Muscle of back (tissue), 3 donors: ENCODE measurements at regions not wholly inside any gene's neighbourhood (a gene's known extent, or its start where the extent isn't known, plus 50 kb on each side); places are given as distances from the start of the nearest gene placed in this dataset.

Source experiments
- DNase-seq, 3 donors: peaks; one replicate each; pipeline versions ENCODE4 v3.0.0 to v3.0.0-alpha.2; 2013

DNA sequence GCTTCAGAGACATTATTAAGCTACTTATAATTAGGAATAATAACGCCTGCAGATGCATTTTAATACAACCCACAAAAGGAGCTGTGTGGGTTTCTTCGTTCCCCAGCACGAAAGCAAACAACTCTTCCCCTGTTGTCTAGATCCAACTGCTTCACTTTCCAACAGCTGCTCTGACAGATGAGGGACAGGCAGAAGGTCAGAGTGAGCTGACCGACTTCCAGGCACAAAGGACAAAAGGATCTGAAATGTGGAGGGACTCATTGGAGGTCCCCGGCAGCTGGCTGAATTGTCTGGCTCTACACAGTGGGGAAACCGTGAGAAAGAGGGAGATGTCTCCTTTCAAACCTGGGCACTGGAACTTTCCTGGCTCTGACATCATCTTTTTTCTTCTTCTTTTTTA lies 79.1 kb upstream of the ALDH1B1 start:
- peak in 1 of 3 donors; percentile 32 for DNase-seq

DNA sequence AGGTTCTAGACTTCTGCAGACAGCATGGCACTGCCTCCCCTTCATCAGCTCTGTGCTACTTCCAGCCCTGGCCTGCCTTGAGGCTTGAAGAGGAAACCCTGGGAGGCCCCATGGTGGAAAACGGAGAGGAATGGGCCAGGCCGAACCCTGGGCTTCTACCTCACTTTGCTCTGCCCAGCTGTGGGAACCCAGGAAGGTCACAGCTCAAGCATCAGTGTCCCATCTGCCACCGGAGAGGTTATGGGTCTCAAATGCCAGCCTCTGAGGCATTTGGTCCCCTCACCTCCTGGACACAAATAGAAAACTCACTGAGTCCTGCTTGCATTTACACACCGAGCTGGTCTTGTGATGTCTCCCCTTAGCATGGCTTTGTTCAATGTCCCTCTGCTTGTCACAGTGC lies 80.1 kb upstream of the ALDH1B1 start:
- DNase-seq: no peak

DNA sequence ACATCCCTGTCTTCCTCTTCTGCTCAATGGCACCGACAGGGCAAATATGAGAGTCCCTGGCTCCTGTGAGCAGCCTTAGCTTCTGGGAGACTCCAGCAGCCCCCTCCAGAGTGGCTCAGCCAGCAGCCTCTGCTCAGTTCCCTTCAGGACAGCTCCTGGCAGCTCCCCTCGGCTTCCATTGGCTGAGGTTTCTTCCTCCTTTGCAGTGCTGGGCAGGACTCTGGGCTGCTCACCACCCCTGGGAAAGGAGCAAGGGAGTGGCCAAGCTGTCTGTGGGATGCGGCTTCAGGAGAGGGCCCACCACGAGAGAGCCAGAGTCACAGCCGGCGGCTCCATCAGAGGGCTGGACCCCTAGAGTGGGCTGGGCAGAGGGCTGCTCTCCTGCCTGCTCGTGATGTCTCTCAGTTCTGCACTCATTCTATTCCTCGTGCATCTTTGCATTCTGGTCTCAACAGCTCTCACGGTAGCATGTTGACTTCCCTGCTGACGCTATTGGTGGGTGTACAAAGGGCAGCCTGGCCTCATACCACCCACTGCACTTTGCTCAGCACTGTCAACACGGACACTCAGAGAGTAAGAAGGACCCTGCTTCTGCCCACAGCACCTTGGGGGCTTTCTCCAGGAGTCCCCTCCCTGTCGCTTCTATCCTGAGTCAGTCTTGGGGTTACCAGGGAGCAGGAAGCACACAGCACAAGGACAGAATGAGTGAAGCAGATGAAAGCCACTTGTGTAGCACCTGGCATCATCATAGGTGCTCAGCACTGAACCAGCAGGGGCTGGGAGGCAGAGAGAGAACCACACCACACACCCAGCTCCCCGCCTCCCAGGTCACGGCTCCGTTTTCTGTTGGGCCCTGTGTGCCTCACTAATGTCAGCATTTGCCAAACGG lies 80.9 kb upstream of the ALDH1B1 start:
- DNase-seq: peak in 2 of 3 donors; percentile 34 to 76

DNA sequence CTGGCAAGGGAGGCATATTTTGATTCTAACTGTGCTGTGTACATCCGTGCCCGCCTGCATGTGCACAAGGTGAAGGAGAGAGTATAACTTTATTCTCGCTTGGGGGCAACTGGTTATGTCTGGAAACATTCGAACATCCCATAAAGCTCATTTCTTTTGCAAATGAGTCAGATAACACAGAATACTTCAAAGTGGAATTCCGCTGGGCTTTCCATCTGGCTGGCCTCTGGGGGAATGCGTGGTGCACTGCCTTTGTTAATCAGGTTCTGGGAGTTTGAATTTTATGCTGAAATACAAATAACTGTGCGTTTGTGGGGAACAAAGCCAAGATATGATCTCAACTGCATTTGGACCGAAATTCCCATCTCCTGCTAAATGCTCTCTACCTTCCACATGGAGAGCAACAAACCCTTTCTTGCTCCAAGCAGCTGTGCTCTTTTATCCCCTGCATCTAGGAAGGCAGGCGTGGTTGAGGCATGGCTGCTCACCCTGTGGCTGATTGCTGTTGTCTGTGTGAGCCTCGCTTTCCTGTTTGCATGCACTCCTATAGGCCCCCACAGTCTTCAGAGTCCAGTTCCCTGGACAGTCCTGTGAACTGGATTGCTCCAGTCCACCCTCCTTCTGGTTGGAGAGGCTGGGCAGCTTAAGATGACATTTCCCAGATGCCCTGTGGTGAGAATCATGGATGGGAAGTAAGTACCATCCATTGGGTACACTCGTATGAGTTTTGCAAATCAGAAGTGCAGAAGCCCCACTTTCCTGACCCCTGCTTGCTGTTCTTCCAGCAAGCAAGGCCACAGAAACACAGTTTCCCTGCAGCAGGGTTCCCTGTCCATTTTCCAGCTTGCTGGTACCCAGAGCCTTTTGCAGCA lies 82.9 kb upstream of the ALDH1B1 start:
- peak; percentile 64 to 84 (median 69) for DNase-seq

DNA sequence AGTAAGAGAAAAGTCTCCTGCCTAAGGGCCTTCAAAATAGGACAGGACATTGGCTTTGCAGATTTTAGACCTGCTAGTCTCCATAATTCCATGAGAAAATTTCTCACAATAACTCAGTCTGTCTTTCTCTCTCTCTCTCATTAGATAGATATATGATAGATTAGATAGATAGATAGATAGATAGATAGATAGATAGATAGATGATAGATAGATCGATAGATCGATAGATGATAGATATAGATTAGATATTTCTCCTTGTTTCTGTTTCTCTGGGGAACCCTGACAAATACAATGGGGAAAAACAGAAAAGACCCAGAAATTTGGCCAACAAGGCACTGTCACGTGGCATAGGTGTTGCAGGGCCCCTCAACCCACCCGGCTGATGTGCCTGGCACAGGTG lies 84.4 kb upstream of the ALDH1B1 start:
- DNase-seq: no peak

DNA sequence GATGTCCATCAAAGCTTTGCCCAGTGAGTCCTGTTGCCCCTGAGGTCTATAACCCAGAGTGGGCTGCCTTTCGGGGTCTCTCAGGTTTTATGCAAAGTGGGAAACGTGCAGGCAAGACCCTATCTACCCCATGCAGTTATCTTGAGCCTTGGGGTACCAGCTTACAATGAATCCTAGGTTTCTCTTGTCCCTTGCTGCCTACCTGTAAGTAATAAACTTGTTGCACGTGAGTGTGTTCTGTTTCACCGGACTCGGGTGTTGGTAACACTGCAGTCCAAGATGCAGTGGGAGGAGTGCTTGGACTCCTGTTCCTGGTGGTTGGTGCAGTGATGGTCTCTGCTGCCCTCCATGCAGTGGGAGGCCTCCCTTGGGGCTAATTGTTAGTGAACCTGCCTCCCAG lies 85.6 kb upstream of the ALDH1B1 start:
- no peak for DNase-seq

DNA sequence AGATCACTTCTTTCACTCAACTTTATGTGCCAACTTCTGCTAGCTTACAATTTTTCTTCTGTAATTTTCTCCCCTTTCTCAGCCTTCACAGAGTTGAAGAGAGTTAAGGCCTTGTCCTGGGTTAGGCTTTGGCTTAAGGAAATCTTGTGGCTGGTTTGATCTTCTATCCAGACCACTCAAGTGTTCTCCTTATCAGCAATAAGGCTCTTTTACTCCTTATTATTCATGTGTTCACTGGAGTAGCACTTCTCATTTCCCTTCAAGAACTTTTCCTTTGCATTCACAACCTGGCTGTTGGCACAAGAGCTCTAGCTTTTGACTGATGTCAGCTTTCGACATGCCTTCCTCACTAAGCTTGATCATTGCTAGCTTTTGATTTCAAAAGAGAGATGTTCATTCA lies 86.9 kb upstream of the ALDH1B1 start:
- no peak for DNase-seq

DNA sequence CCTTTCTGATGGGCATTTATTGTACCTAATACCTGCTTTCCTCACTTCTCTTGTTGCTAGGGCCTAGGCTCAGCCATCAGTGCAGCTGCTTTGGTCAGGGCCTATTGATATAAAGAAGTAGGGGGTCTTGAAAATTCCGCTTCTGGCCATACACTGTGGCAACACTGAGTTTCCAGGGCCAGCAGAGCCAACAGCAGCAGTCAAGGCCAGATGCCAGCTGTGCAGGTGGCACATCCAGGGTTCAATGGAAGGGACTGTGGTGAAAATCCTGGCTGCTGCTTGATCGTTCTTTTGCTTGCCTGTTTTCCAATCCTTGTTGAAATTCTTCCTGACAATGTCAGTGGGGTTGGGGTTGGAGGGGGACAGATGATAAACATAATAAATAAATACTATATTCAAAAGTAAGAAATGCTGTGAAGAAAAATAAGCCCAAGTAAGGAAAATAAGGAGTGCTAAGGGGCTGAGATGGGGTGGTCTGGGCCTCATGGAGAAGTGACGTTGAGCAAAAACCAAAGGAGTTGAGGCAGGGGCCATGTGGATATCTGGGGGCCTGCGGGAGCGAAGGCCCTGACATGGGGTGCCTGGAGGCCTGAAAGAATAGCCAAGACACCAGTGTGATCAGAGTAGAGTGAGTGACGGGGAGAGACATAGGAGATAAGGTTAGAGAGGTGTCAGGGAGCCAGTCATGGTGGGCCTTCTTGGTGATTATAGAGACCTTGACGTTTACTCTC lies 91.0 kb upstream of the ALDH1B1 start:
- no peak for DNase-seq

DNA sequence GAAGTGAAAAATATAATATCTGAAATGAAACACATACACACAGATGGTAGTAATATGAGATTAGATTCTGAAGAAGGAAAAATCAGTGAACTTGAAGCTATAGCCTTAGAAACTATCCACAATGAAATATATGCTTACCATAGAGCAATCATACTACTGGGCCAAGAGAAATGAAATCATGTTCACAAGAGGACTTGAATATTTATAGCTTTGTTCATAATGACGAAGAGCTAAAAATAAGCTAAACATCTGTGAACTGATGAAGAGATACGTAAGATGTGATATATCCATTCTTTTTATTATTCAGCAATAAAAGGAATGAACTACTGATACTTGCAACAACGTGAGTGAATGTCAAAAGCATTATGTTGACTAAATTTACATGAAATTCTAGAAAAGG lies 92.6 kb upstream of the ALDH1B1 start:
- DNase-seq: no peak

DNA sequence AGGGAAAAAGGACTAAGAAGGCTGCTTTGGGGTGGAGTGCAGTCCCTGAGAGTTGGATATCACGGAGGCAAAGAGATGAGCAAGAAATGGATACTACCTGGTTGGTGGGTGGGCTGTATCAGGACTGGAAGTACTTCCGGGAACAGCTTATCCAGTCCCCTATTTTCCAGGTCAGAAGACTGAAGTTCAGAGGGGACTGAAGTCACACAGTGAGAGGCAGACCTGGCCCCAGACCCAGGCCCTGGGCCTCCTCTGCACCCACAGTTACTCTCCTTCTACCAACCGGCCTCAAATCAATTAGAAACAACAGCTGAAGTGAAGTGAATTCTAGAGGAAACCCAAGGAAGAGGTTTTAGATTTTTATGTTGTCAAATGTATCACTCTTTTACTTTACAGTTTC lies 93.6 kb upstream of the ALDH1B1 start:
- DNase-seq: no peak

DNA sequence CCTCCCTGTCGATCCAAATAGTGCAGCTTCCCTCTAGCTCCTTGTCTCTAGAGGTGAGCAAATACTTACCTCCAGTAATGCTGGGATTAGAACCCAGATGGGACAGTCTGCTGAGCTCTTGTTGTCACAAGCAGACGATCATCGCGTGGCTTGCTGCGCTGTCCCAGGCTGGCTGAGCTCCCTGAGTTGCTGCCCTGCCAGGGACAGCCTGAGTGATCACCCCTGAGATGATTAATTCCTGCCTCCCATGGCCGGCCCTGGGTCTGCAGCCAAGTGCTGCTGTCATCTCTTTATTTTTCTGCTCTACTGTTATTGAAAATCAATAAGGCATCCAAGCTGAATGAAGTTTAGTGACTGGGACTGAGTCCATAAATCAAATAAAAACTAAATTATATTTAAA lies 94.0 kb upstream of the ALDH1B1 start:
- DNase-seq: peak in 1 of 3 donors; percentile 29

DNA sequence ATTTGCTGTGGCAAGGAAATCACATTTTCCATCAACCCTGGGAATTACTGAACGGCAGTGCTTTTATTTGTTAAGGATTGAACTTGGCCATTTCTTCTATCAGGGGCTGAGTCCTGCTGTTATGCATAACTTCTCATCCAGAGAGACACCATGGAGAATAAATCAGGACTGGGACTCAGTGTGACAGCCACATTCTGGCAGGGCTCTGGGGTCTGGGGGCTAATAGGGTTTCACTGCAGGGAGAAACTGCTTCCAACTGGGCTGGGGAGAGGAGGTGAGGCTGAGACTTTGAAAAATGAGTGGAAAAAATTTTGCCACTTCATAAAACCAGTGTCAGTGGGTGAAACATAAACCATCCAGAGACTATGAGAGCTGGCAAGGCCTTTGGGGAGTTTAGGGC lies 95.7 kb upstream of the ALDH1B1 start:
- DNase-seq: peak in 1 of 3 donors; percentile 41

DNA sequence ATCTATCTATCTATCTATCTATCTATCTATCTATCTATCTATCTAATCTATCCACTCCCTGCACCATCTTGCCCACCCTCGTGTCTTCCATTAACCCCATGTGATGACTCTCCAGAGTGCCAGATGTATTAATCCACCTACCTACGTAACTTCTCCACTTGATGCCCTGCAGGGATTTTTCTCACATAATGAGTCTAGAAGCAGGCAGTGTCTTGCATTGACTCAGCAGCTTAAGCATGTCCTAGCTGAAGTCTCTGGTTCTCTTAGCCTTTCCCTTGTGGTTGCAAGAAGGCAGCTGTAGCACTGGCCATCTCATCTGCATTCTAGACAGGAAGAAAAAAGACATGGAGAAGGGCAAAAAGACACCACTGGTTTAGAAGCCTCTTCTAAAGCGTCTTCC lies 96.7 kb upstream of the ALDH1B1 start:
- no peak for DNase-seq

DNA sequence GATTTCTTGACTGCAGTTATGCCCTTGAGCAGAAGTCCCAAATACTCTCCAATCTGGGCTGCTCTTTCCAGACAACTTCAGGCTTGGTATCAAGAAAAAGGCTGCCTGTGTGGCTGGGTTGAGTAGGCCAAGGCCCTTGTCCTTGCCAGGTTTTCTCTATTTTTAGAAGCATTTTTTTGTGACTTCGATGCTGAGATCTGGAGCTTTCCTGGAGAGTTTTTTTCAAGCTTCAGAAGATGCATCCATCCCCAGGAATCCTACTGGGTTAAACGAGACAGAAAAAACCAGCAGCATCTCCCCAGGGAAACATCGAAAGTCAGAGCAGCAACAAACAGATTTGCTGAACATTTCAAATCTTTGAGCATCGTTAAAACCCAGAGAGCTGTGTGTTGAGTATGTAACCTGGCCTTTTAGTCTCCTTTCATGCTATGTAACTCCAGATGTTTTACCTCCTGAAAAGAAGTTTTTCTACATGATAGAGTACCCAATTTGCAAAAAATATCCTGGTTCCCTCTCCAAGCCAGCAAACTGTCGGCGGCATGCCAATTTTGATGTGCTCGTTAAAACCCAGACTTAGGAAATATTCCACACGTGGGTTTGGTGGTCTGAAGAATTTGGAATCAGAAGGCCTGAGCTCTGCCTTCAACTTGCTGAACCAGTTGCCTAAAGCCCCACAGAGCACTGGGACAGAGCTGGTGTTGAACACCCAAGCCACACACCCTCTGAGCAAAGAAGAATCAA lies 98.1 kb upstream of the ALDH1B1 start:
- peak in 1 of 3 donors; percentile 44 for DNase-seq

DNA sequence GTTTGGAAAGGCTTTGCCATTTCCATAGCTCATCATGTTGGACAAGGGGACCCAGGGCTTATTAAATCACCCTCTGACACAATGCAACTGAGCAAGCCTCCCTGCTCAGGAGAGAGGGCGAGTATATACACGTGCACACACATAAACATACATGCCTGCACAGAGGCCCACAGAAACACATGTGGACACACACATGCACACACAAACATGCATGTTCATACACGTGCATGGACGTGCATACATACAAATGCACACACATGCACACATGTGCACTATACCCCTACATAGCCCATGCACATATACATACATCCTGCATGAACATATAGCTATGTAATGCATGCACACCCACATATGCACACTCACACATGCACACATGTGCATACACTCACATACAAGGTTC lies 99.5 kb upstream of the ALDH1B1 start:
- no peak for DNase-seq

DNA sequence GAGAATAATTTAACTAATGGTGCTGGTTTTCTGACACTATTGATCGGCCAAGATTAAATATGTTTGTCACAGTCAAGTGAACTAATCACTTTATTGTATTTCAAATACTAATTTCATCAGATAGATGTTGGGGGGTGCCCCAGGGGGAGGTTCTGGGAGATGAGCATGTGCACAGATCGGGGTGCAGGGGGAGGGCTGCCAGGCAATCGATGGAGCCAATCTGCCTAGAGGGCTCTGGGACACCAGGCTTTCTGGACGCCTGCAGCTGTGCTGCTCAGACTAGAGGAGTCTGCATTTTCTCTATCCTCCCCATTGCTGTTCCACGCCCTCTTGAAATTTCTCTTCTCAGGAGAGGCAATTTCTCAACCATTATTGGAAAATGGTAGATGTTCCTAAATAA lies 100.0 kb upstream of the ALDH1B1 start:
- no peak for DNase-seq

DNA sequence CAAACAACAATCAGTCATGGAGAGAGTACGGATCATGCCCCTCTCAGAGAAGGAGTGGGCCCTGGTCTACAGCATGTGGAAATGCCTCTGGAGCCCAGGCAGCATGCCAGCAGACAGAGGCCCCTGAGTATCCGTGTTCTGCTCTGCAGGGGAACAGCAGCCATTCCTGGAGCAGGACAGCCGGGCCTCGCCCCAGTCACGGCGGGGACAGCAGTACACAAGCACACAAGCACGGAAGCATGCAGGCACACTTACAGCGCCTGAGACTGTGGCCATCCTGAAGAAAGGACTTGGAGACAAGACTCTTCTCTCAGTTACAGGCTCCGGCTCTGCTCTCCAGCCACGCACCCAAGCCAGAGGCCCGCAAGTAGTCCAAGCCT lies 102.6 kb upstream of the ALDH1B1 start:
- no peak for DNase-seq

DNA sequence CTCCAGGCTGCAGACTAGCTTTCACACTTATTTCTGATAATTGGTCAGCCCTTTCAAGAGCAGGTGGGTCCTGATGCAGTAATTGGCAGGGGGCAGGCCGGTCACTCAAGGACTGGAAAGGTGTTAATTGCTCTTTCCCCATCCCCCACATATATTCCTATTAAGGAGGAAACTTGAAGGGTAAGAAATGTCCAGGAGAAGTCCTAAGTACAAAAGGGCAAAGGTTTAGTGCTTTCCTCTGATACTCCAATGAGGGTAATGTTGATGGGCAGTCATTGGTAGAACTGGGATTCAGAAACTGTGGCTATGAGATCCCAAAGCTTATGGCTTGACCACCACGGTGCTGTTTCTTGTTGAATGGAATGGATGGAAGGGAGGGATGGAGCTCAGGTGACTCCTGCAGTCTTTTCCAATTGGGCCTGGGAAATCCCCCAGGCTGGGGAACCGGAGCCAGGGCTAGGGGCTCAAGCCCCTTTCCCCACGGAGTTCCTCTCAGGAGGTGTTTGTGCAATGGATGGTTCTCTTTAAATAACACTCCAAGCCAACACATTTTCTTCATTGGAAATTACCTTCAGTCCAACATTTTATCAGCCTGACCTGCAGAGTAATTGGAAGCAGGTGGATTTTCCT lies 103.2 kb upstream of the ALDH1B1 start:
- no peak for DNase-seq

DNA sequence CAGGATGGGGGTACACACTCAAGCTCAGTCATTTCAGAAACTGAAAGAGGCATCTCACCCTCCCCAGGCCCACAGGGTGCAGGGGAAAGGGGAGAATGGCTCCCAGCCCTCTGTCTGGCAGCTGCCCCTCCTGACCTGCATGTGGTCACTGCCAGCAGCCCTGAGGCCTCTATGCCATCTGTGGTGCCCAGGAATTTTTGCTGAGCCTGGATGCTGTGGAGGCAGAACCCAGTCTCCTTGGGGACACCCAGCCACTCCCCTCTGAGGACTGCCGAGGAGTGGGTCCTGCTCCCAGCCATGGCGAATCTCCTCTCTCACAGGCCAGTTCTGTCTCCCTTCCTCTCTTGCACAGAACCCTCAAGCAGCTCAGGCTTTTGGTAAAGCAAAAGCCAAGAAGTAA lies 104.0 kb upstream of the ALDH1B1 start:
- no peak for DNase-seq

DNA sequence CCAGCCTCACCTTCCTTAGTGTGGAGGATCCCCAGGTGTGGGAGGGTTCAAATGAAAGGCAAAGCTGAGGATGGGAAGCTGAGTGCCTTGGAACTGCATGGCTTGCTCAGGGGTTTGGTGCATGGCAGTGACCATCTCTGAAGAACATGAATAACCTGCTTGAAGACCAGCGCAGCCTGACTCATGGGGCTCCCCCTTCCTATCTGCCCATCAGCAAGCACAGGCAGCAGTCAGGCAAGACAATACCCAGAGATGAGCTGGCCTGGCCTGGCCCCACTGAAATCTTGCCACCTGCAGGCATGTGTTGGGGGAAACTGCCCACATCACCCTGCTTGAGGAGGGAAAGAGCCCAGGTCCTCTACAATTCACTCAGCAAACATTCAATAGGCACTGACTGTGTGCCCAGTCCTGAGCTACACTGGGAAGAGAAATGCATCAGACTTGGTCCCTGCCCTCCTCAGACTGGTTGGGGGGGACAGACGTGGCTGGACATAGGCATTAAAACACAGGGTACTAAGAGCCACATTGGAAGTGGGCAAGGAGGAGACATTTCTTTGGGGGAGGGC lies 105.0 kb upstream of the ALDH1B1 start:
- no peak for DNase-seq

DNA sequence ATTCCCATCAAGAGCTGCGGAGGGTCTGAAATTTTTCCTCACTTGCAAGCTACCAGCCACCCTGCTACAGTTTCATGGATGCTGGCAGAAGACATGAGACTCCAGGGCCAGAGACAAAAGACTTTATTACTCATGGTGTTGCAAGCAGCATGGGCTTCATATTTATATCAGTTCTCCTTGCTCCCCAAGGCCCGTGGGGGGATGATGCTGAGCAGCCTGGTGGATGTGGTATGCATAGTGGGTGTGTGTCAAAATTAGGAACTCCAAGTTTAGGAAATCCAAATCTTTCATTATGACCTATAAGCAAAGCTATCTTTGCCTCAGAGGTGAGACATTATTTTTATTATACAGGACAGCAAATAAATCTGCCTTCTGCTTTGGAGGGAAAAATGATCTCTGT lies 105.7 kb upstream of the ALDH1B1 start:
- DNase-seq: no peak
